Gastrocnemius medialis (tissue), 4 donors: ENCODE measurements at regions not wholly inside any gene's neighbourhood (a gene's known extent, or its start where the extent isn't known, plus 50 kb on each side); places are given as distances from the start of the nearest gene placed in this dataset.

ENCODE experiments used
- POLR2A ChIP-seq, 2 donors: fragments of 450-650 bp; IDR thresholded peaks; one replicate each; pipeline ENCODE4 v1.6.1; 2017; ENCODE audit warnings: antibody characterized with exemption in 2 of 2, mild to moderate bottlenecking in 2 of 2, moderate library complexity in 2 of 2
- TF ChIP-seq, protein P1 (sequence below), 5 experiments: fragments of 450-650 bp in 3 of 5; fragments of 200-600 bp in 2 of 5; sonication (generic) in 2 of 5; IDR thresholded peaks in 4 of 5; conservative IDR thresholded peaks in 1 of 5; 1 replicate in 4 of 5; 2 replicates in 1 of 5; pipeline ENCODE4 v1.5.1; 2016 to 2019; ENCODE audit warnings: antibody characterized with exemption in 5 of 5, mild to moderate bottlenecking in 3 of 5, moderate library complexity in 3 of 5

DNA sequence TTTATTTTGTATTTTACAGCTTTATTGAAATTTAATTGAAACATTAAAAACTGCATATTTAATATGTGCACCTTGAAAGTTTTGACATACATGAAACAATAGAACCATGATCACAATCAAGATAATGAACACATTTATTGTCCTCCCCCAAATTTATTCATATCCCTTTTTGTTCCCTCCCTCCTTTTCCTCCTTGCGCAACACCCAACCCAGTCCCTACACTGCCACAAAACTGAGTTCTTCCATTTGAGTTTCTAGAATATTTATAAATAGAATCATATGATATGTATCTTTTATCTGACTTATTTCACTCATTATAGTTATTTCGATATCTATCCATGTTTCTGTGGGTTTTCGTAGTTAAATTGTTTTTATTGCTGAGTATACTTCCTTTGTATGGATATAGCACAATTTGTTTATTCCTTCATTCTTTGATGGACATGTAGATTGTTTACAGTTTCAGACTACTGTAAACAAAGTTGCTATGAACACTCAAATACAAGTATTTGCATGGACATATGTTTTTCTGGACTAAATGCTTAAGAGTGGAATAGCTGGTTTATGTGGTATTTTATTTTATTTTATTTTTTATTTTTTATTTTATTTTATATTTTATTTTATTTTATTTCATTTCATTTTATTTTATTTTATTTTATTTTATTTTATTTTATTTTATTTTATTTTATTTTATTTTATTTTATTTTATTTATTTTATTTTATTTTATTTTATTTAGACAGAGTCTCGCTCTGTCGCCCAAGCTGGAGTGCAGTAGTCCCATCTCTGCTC is 359.1 kb downstream of the SLC6A15 start:
- TF ChIP-seq POLR2A (IDR thresholded peaks at IDR 0.05) = no peak
- TF ChIP-seq, protein P1, sequence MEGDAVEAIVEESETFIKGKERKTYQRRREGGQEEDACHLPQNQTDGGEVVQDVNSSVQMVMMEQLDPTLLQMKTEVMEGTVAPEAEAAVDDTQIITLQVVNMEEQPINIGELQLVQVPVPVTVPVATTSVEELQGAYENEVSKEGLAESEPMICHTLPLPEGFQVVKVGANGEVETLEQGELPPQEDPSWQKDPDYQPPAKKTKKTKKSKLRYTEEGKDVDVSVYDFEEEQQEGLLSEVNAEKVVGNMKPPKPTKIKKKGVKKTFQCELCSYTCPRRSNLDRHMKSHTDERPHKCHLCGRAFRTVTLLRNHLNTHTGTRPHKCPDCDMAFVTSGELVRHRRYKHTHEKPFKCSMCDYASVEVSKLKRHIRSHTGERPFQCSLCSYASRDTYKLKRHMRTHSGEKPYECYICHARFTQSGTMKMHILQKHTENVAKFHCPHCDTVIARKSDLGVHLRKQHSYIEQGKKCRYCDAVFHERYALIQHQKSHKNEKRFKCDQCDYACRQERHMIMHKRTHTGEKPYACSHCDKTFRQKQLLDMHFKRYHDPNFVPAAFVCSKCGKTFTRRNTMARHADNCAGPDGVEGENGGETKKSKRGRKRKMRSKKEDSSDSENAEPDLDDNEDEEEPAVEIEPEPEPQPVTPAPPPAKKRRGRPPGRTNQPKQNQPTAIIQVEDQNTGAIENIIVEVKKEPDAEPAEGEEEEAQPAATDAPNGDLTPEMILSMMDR (IDR thresholded peaks at IDR 0.05 in 4 of 5, conservative IDR thresholded peaks at IDR 0.05 in 1 of 5) = no peak
